ENCODE measurements at regions not wholly inside any gene's neighbourhood (a gene's known extent, or its start where the extent isn't known, plus 50 kb on each side); places are given as distances from the start of the nearest gene placed in this dataset.
"Not testable (repeated sequence)": the region's sequence is repeated elsewhere in the genome, so short reads cannot be mapped to it uniquely, and the experiment has no call there.

- no peaks in the 10 kb centered on the region for H3K9me3 Mint-ChIP-seq
- peaks cover 2% of the 10 kb centered on the region for H3K27me3 Mint-ChIP-seq
- no peaks in the 10 kb centered on the region for H3K36me3 Mint-ChIP-seq
- peaks cover 4% of the 10 kb centered on the region for H3K4me1 Mint-ChIP-seq
- POLR2A ChIA-PET, result no interaction called here
- ATAC-seq (ENCODE audit: low read depth) (no peak), DNase-seq (no peak)
- H3K4me3 Mint-ChIP-seq, result no peak overlapping the region
- no peak overlapping the region for H3K27ac Mint-ChIP-seq
Observed at GRCh38 chrX:9392445-9392844, 72.4 kb upstream of the TBL1X start.

GRCh38 chrX:9393571-9393970, 71.3 kb upstream of the TBL1X start:
- ATAC-seq (ENCODE audit: low read depth), result no peak
- no peak overlapping the region for H3K27ac Mint-ChIP-seq
- H3K4me1 Mint-ChIP-seq, result peaks cover 4% of the 10 kb centered on the region
- POLR2A ChIA-PET, result no interaction called here
- no peak overlapping the region for H3K4me3 Mint-ChIP-seq
- H3K9me3 Mint-ChIP-seq, result no peaks in the 10 kb centered on the region
- H3K27me3 Mint-ChIP-seq, result no peaks in the 10 kb centered on the region
- no peak for DNase-seq
- H3K36me3 Mint-ChIP-seq, result no peaks in the 10 kb centered on the region

- Mint-ChIP-seq H3K4me3 (no peak overlapping the region), H3K36me3 (no peaks in the 10 kb centered on the region), H3K27me3 (no peaks in the 10 kb centered on the region), H3K4me1 (peaks cover 4% of the 10 kb centered on the region), H3K9me3 (no peaks in the 10 kb centered on the region), H3K27ac (no peak overlapping the region)
- ATAC-seq (ENCODE audit: low read depth) (no peak), DNase-seq (no peak)
- POLR2A ChIA-PET, result no interaction called here
Observed at GRCh38 chrX:9394212-9394611, 70.6 kb upstream of the TBL1X start.

DNA sequence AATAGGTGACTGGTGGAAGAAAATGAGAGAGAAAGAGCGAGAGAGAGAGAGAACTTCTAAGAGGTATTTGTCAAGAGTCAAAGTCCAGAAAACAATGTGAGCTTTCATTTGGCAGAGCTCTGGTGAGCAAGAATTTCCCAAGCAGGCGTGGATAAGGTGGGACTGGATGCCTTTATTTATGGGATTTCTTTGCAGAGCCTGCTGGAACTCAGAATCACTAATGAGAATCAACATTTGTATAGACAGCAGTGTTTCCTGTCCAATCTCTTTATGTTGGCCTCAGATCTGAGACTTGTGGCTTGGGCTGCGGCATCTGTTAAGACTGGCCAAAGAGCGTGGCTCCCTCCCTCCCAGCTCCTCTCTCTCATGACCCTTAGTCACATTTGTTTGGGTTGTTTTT, 67.9 kb upstream of the TBL1X start:
- no peaks in the 10 kb centered on the region for H3K27me3 Mint-ChIP-seq
- no peak overlapping the region for H3K27ac Mint-ChIP-seq
- no peaks in the 10 kb centered on the region for H3K36me3 Mint-ChIP-seq
- no peak overlapping the region for H3K4me3 Mint-ChIP-seq
- no peak for ATAC-seq (ENCODE audit: low read depth)
- POLR2A ChIA-PET, result no interaction called here
- H3K4me1 Mint-ChIP-seq, result peaks cover 4% of the 10 kb centered on the region
- DNase-seq, result no peak
- H3K9me3 Mint-ChIP-seq, result no peaks in the 10 kb centered on the region

DNA sequence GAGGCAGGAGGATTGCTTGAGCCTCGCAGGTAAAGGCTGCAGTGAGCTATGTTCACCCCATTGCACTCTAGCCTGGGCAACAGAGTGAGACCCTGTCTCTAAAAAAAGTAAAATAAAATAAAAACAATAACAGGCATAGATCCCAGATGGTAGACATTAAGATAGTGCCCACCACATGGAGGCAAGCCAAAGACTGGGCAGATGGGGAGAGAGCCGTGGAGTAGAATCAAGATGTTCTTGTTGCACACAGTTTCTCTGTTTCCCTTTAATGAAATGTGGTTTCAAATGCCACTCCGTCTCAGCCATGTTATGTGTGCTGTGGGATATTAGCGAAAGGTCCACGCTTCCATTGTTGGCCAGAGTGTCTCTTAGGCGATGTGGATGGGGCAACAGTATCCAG, 63.8 kb upstream of the TBL1X start:
- DNase-seq (no peak), ATAC-seq (ENCODE audit: low read depth) (no peak)
- H3K36me3 Mint-ChIP-seq, result no peaks in the 10 kb centered on the region
- no peaks in the 10 kb centered on the region for H3K4me1 Mint-ChIP-seq
- H3K27ac Mint-ChIP-seq, result no peak overlapping the region
- no peaks in the 10 kb centered on the region for H3K9me3 Mint-ChIP-seq
- H3K4me3 Mint-ChIP-seq, result no peak overlapping the region
- no peaks in the 10 kb centered on the region for H3K27me3 Mint-ChIP-seq
- POLR2A ChIA-PET, result no interaction called here

GRCh38 chrX:9403374-9403773, 61.5 kb upstream of the TBL1X start:
- H3K4me1 Mint-ChIP-seq, result no peaks in the 10 kb centered on the region
- ATAC-seq (ENCODE audit: low read depth), result no peak
- no peak for DNase-seq
- H3K27ac Mint-ChIP-seq, result no peak overlapping the region
- H3K27me3 Mint-ChIP-seq, result no peaks in the 10 kb centered on the region
- POLR2A ChIA-PET, result no interaction called here
- no peak overlapping the region for H3K4me3 Mint-ChIP-seq
- no peaks in the 10 kb centered on the region for H3K9me3 Mint-ChIP-seq
- no peaks in the 10 kb centered on the region for H3K36me3 Mint-ChIP-seq

GRCh38 chrX:9405635-9406034, 59.2 kb upstream of the TBL1X start:
- DNase-seq, result not testable (repeated sequence)

GRCh38 chrX:9410889-9411288, 54.0 kb upstream of the TBL1X start:
- H3K27me3 Mint-ChIP-seq; H3K4me3 Mint-ChIP-seq; POLR2A ChIA-PET; H3K4me1 Mint-ChIP-seq; ATAC-seq (ENCODE audit: low read depth); DNase-seq; H3K27ac Mint-ChIP-seq; H3K36me3 Mint-ChIP-seq; H3K9me3 Mint-ChIP-seq: not testable (repeated sequence)

More at GRCh38 chrX:9405635-9406034, 59.2 kb upstream of the TBL1X start:
- H3K4me3 Mint-ChIP-seq; H3K4me1 Mint-ChIP-seq; H3K36me3 Mint-ChIP-seq; H3K27ac Mint-ChIP-seq; H3K27me3 Mint-ChIP-seq; ATAC-seq (ENCODE audit: low read depth); H3K9me3 Mint-ChIP-seq; POLR2A ChIA-PET: not testable (repeated sequence)

- DNase-seq; H3K4me1 Mint-ChIP-seq; H3K27me3 Mint-ChIP-seq; H3K27ac Mint-ChIP-seq; H3K36me3 Mint-ChIP-seq; H3K4me3 Mint-ChIP-seq; H3K9me3 Mint-ChIP-seq; ATAC-seq (ENCODE audit: low read depth); POLR2A ChIA-PET: not testable (repeated sequence)
Observed at GRCh38 chrX:9411682-9412081, 53.2 kb upstream of the TBL1X start.

- H3K36me3 Mint-ChIP-seq, result no peaks in the 10 kb centered on the region
- peaks cover 3% of the 10 kb centered on the region for H3K9me3 Mint-ChIP-seq
- H3K27ac Mint-ChIP-seq, result no peak overlapping the region
- H3K27me3 Mint-ChIP-seq, result no peaks in the 10 kb centered on the region
- POLR2A ChIA-PET, result no interaction called here
- no peak overlapping the region for H3K4me3 Mint-ChIP-seq
- ATAC-seq (ENCODE audit: low read depth), result no peak
- no peak for DNase-seq
- no peaks in the 10 kb centered on the region for H3K4me1 Mint-ChIP-seq
Observed at GRCh38 chrX:9414416-9414815, 50.4 kb upstream of the TBL1X start.
